ENCODE measurements at regions not wholly inside any gene's neighbourhood (a gene's known extent, or its start where the extent isn't known, plus 50 kb on each side); places are given as distances from the start of the nearest gene placed in this dataset.

DNA sequence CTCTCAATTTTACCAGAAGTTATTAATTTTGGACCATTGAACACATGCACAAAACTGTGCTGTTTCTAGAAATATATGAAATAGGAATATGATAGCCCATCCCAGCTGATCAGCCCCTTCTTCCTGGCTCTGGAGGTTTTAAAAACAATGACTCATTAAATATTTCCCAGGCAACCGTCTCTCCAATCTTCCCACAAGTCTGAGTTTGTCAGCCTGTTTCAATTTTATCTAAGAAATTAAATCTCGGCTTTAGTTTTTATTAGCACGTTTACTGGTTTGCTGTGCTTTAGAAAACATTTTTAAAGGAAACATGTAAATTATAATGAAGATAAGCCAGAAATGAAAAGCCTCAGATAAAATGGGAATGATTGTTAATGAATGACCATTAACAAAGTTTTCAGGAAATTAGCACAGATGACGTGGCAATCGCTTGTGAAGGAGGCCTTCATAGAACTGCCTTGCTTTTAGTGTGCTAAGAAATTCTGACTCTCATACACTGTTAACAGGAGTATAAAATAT is 89.3 kb upstream of the RAP1B start:
- intact Hi-C loops (cut with DNase I; ENCODE audit: low total_unique reads), result no loop called here
- Histone ChIP-seq H3K27me3 (replicated peaks in 1 of 7) (no peaks in the 10 kb centered on the region), H3K4me1 (peaks cover 0 to 3% (median 0%) of the 10 kb centered on the region in 6 donors), H3K9me3 (peaks cover 0 to 9% (median 3%) of the 10 kb centered on the region in 8 donors), H3K27ac (no peak overlapping the region), H3K36me3 (no peaks in the 10 kb centered on the region), H3K4me3 (no peak overlapping the region)
- TF ChIP-seq POLR2AphosphoS5 (IDR thresholded peaks at IDR 0.05) (no peak), POLR2A (IDR thresholded peaks at IDR 0.05) (no peak)
- TF ChIP-seq, protein P1, sequence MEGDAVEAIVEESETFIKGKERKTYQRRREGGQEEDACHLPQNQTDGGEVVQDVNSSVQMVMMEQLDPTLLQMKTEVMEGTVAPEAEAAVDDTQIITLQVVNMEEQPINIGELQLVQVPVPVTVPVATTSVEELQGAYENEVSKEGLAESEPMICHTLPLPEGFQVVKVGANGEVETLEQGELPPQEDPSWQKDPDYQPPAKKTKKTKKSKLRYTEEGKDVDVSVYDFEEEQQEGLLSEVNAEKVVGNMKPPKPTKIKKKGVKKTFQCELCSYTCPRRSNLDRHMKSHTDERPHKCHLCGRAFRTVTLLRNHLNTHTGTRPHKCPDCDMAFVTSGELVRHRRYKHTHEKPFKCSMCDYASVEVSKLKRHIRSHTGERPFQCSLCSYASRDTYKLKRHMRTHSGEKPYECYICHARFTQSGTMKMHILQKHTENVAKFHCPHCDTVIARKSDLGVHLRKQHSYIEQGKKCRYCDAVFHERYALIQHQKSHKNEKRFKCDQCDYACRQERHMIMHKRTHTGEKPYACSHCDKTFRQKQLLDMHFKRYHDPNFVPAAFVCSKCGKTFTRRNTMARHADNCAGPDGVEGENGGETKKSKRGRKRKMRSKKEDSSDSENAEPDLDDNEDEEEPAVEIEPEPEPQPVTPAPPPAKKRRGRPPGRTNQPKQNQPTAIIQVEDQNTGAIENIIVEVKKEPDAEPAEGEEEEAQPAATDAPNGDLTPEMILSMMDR (IDR thresholded peaks at IDR 0.05 in 8 of 11, conservative IDR thresholded peaks at IDR 0.05 in 3 of 11), result no peak
- WGBS, 5 donors, result 48 to 63% (median 57%) methylated on average over 5 of the region's 5 CpGs
- DNase-seq, result no peak

DNA sequence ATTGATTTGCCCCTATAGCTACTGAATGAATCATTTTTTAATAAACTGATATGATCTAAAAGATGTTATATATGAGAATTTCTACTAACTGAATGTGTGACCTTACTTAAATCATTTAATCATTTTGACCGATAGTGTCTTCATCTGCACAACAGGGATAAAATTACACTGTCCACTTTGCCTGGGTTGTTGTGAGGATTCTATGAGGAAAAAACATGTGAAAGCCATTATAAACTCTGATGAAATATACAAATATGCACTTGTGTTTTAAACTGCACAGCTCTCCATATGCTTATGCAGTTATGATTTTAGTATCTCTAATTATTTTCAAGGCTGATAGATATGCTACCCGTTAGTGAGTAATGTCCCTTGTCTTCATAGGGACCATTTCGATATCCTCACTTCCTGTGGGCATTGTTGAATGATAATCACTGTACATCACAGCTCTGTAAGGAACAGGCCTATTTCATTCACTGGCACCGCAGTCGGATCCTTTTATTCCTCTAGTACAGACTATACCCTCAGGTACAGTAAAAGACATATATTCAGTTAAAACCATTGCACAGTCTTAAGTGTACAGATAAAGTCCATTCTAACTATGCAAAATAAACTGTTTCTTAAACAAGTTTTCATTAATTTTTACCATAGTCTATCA is 88.7 kb upstream of the RAP1B start:
- DNase-seq, result no peak
- Histone ChIP-seq H3K27ac (no peak overlapping the region), H3K9me3 (peaks cover 0 to 9% (median 3%) of the 10 kb centered on the region in 8 donors), H3K4me1 (peaks cover 0 to 3% (median 0%) of the 10 kb centered on the region in 6 donors), H3K27me3 (replicated peaks in 1 of 7) (no peaks in the 10 kb centered on the region), H3K4me3 (no peak overlapping the region), H3K36me3 (no peaks in the 10 kb centered on the region)
- TF ChIP-seq POLR2AphosphoS5 (IDR thresholded peaks at IDR 0.05) (no peak), POLR2A (IDR thresholded peaks at IDR 0.05) (no peak)
- TF ChIP-seq, protein P1 (IDR thresholded peaks at IDR 0.05 in 8 of 11, conservative IDR thresholded peaks at IDR 0.05 in 3 of 11), result no peak
- intact Hi-C loops (cut with DNase I; ENCODE audit: low total_unique reads), result no loop called here
- WGBS, 5 donors, result 80 to 93% (median 89%) methylated on average over 5 of the region's 5 CpGs

DNA sequence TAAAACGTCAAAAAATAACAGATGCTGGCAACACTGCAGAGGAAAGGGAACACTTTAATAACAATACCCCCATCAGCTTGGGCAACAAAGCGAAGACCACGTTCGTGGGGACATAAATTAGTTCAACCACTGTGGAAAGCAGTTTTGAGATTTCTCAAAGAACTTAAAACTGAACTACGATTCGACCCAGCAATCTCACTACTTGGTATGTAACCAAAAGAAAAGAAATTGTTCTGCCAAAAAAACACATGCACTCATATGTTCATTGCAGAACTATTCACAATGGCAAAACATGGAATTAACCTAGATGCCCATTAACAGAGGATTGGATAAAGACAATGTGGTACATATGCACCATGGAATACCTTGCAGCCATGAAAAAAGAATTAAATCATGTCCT is 81.2 kb upstream of the RAP1B start:
- DNase-seq, result no peak
- no peaks in the 10 kb centered on the region for H3K36me3 ChIP-seq
- intact Hi-C loops (cut with DNase I; ENCODE audit: low total_unique reads), result no loop called here
- peaks cover 0 to 9% (median 3%) of the 10 kb centered on the region in 8 donors for H3K9me3 ChIP-seq
- H3K4me1 ChIP-seq, result peaks cover 0 to 6% (median 0%) of the 10 kb centered on the region in 6 donors
- TF ChIP-seq, protein P1 (IDR thresholded peaks at IDR 0.05 in 8 of 11, conservative IDR thresholded peaks at IDR 0.05 in 3 of 11), result no peak
- TF ChIP-seq POLR2A (IDR thresholded peaks at IDR 0.05) (no peak), POLR2AphosphoS5 (IDR thresholded peaks at IDR 0.05) (no peak)
- H3K27ac ChIP-seq, result no peak overlapping the region
- no peak overlapping the region for H3K4me3 ChIP-seq
- H3K27me3 ChIP-seq (replicated peaks in 1 of 7), result no peaks in the 10 kb centered on the region
- WGBS, 5 donors, result 85 to 89% (median 87%) methylated on average over 6 of the region's 6 CpGs

DNA sequence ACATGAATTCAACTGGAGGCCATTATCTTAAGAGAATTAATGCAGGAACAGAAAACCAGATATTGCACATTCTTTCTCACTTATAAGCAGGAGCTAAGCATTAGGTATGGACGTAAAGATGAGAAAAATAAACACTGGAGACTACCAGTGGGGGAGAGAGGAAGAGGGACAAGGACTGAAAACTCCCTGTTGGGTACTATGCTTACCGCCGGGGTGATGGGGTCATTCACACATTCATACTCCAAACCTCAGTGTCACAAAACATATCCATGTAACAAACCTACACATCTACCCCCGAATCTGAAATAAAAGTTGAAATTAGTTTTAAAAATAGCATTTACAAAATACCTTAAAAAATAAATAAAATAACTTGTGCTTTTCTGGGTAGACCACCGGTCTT is 80.8 kb upstream of the RAP1B start:
- H3K27ac ChIP-seq, result no peak overlapping the region
- H3K36me3 ChIP-seq, result no peaks in the 10 kb centered on the region
- TF ChIP-seq POLR2AphosphoS5 (IDR thresholded peaks at IDR 0.05) (no peak), POLR2A (IDR thresholded peaks at IDR 0.05) (no peak)
- TF ChIP-seq, protein P1 (IDR thresholded peaks at IDR 0.05 in 8 of 11, conservative IDR thresholded peaks at IDR 0.05 in 3 of 11), result no peak
- no peaks in the 10 kb centered on the region for H3K27me3 ChIP-seq (replicated peaks in 1 of 7)
- peaks cover 0 to 9% (median 3%) of the 10 kb centered on the region in 8 donors for H3K9me3 ChIP-seq
- H3K4me1 ChIP-seq, result peaks cover 0 to 6% (median 0%) of the 10 kb centered on the region in 6 donors
- H3K4me3 ChIP-seq, result no peak overlapping the region
- DNase-seq, result no peak
- WGBS, 5 donors, result 89 to 96% (median 92%) methylated on average over 5 of the region's 5 CpGs
- intact Hi-C loops (cut with DNase I; ENCODE audit: low total_unique reads), result loop anchor here (10.0 kb wide), 1 partner anchor 75 kb away; no protein-coding TSS in a partner anchor
